MM.1S (cell line): ENCODE measurements at regions not wholly inside any gene's neighbourhood (a gene's known extent, or its start where the extent isn't known, plus 50 kb on each side); places are given as distances from the start of the nearest gene placed in this dataset.

ENCODE experiments used
- DNase-seq: peaks from one replicate; pipeline ENCODE4 v3.0.0-alpha.2; 2015
- H2AFZ ChIP-seq: fragments of 300-600 bp; sonication (generic); 2 replicates; pipeline ENCODE4 v1.6.0; 2016; ENCODE audit warnings: antibody characterized with exemption, low read length
- H3F3A ChIP-seq: fragments of 300-600 bp; sonication (generic); 2 replicates; pipeline ENCODE4 v1.6.1; 2016; ENCODE audit warnings: mild to moderate bottlenecking, antibody characterized with exemption, low read length, moderate library complexity, mixed read lengths; ENCODE audit not compliant: insufficient read depth
- H3K27ac ChIP-seq: fragments of 300-600 bp; sonication (generic); 2 replicates; pipeline ENCODE4 v1.5.1; 2016; ENCODE audit warnings: mild to moderate bottlenecking, low read length
- H3K27me3 ChIP-seq: fragments of 300-600 bp; sonication (generic); replicated peaks from 2 replicates; pipeline ENCODE4 v1.6.0; 2016; ENCODE audit warnings: low read length; ENCODE audit not compliant: insufficient read depth
- H3K36me3 ChIP-seq: fragments of 300-600 bp; sonication (generic); replicated peaks from 2 replicates; pipeline ENCODE4 v1.6.1; 2016; ENCODE audit warnings: mild to moderate bottlenecking, low read length, mixed read lengths; ENCODE audit not compliant: insufficient read depth
- H3K4me1 ChIP-seq: fragments of 300-600 bp; sonication (generic); 2 replicates; pipeline ENCODE4 v1.6.1; 2016; ENCODE audit warnings: low read length, mixed read lengths
- H3K4me2 ChIP-seq: fragments of 300-600 bp; sonication (generic); 2 replicates; pipeline ENCODE4 v1.6.0; 2016; ENCODE audit warnings: low read depth, low read length
- H3K4me3 ChIP-seq: fragments of 300-600 bp; sonication (generic); 2 replicates; pipeline ENCODE4 v1.5.1; 2016; ENCODE audit warnings: low read length, mixed read lengths
- H3K79me2 ChIP-seq: fragments of 300-600 bp; sonication (generic); 2 replicates; pipeline ENCODE4 v1.6.1; 2016; ENCODE audit warnings: mixed run types, low read length, mixed read lengths
- H3K9ac ChIP-seq: fragments of 300-600 bp; sonication (generic); 2 replicates; pipeline ENCODE4 v1.6.1; 2016; ENCODE audit warnings: low read length, mixed read lengths
- H3K9me2 ChIP-seq: fragments of 300-600 bp; sonication (generic); replicated peaks from 2 replicates; pipeline ENCODE4 v1.6.1; 2016; ENCODE audit warnings: mild to moderate bottlenecking, low read length, mixed read lengths; ENCODE audit not compliant: insufficient read depth
- H3K9me3 ChIP-seq: fragments of 300-600 bp; sonication (generic); replicated peaks from 2 replicates; pipeline ENCODE4 v1.6.1; 2016; ENCODE audit warnings: mild to moderate bottlenecking, low read length, mixed read lengths; ENCODE audit not compliant: insufficient read depth
- H4K20me1 ChIP-seq: fragments of 300-600 bp; sonication (generic); 2 replicates; pipeline ENCODE4 v1.6.1; 2016; ENCODE audit warnings: mild to moderate bottlenecking, low read length, moderate library complexity, mixed read lengths; ENCODE audit not compliant: insufficient read depth
- CTCF ChIP-seq: fragments of 300-600 bp; sonication (generic); IDR thresholded peaks from 2 replicates; pipeline ENCODE4 v1.5.1; 2016; ENCODE audit warnings: antibody characterized with exemption, low read length, mixed read lengths
- EZH2 ChIP-seq: fragments of 300-600 bp; sonication (generic); optimal IDR thresholded peaks from 2 replicates; pipeline ENCODE3; 2017; ENCODE audit warnings: low read depth, mild to moderate bottlenecking, antibody characterized with exemption, low read length, mixed read lengths
- EZH2phosphoT487 ChIP-seq: fragments of 300-600 bp; sonication (generic); IDR thresholded peaks from 2 replicates; pipeline ENCODE4 v1.6.1; 2018; ENCODE audit warnings: antibody characterized with exemption, low read length

GRCh38 chr4:157678478-157678877 lies 457.9 kb downstream of the GRIA2 start:
- Histone ChIP-seq H3F3A (no peaks in the 10 kb centered on the region), H3K79me2 (no peaks in the 10 kb centered on the region), H2AFZ (no peak overlapping the region), H3K4me3 (no peak overlapping the region), H3K9ac (no peak overlapping the region), H3K27me3 (no peaks in the 10 kb centered on the region), H3K27ac (no peak overlapping the region), H3K4me1 (no peaks in the 10 kb centered on the region), H3K4me2 (no peak overlapping the region), H4K20me1 (no peaks in the 10 kb centered on the region), H3K9me2 (no peaks in the 10 kb centered on the region), H3K9me3 (no peaks in the 10 kb centered on the region), H3K36me3 (no peaks in the 10 kb centered on the region)
- TF ChIP-seq CTCF (no peak), EZH2phosphoT487 (no peak), EZH2 (no peak)
- DNase-seq: no peak

GRCh38 chr4:157674699-157675098 lies 454.2 kb downstream of the GRIA2 start:
- Histone ChIP-seq H3K79me2 (no peaks in the 10 kb centered on the region), H3F3A (no peaks in the 10 kb centered on the region), H3K27ac (no peak overlapping the region), H4K20me1 (no peaks in the 10 kb centered on the region), H3K9me2 (no peaks in the 10 kb centered on the region), H2AFZ (no peak overlapping the region), H3K9ac (no peak overlapping the region), H3K9me3 (no peaks in the 10 kb centered on the region), H3K4me3 (no peak overlapping the region), H3K36me3 (no peaks in the 10 kb centered on the region), H3K4me2 (no peak overlapping the region), H3K4me1 (no peaks in the 10 kb centered on the region), H3K27me3 (no peaks in the 10 kb centered on the region)
- no peak for DNase-seq
- TF ChIP-seq CTCF: no peak
- TF ChIP-seq EZH2: no peak

- no peak for DNase-seq
- no peaks in the 10 kb centered on the region for H3K36me3 ChIP-seq
- no peak overlapping the region for H3K27ac ChIP-seq
- no peaks in the 10 kb centered on the region for H3K79me2 ChIP-seq
- no peak overlapping the region for H3K4me2 ChIP-seq
- H2AFZ ChIP-seq: no peak overlapping the region
- no peaks in the 10 kb centered on the region for H3K9me3 ChIP-seq
- no peaks in the 10 kb centered on the region for H3K27me3 ChIP-seq
- no peaks in the 10 kb centered on the region for H3F3A ChIP-seq
- H3K4me1 ChIP-seq: no peaks in the 10 kb centered on the region
- no peaks in the 10 kb centered on the region for H3K9me2 ChIP-seq
- no peak overlapping the region for H3K4me3 ChIP-seq
- no peak overlapping the region for H3K9ac ChIP-seq
- no peak for TF ChIP-seq EZH2phosphoT487
- no peak for TF ChIP-seq CTCF
- no peak for TF ChIP-seq EZH2
- no peaks in the 10 kb centered on the region for H4K20me1 ChIP-seq
These were observed 447.3 kb downstream of the GRIA2 start for GRCh38 chr4:157667836-157668235.
